ENCODE measurements at regions not wholly inside any gene's neighbourhood (a gene's known extent, or its start where the extent isn't known, plus 50 kb on each side); places are given as distances from the start of the nearest gene placed in this dataset.

- TF ChIP-seq CTCF (IDR thresholded peaks at IDR 0.05; ENCODE audit: low read depth, low read length) (no peak), EZH2phosphoT487 (IDR thresholded peaks at IDR 0.05; ENCODE audit: low read depth) (no peak)
- Histone ChIP-seq H3K27me3 (ENCODE audit: low read depth, low read length) (peaks cover 22% of the 10 kb centered on the region), H3K36me3 (replicated peaks; ENCODE audit: low read depth, low read length) (no peaks in the 10 kb centered on the region), H3K79me2 (ENCODE audit: low read length) (no peaks in the 10 kb centered on the region), H3K4me2 (ENCODE audit: low read length) (peak overlapping the region; percentile 40; the same call in 1 of the 2 replicates), H3K4me1 (ENCODE audit: low read length) (peaks cover 26% of the 10 kb centered on the region), H2AFZ (ENCODE audit: low read depth, low read length) (no peak overlapping the region), H3K27ac (ENCODE audit: low read length) (no peak overlapping the region), H3K9ac (ENCODE audit: low read length) (no peak overlapping the region), H3K9me3 (ENCODE audit: insufficient read depth, low read length) (no peaks in the 10 kb centered on the region), H4K20me1 (ENCODE audit: insufficient read depth, low read length) (no peaks in the 10 kb centered on the region), H3K4me3 (ENCODE audit: low read length) (no peak overlapping the region)
Observed at GRCh38 chr5:109619021-109619460, 70.7 kb upstream of the MAN2A1 start.

GRCh38 chr5:109614981-109615380 is 74.7 kb upstream of the MAN2A1 start:
- Histone ChIP-seq H3K4me3 (ENCODE audit: low read length) (no peak overlapping the region), H3K27ac (ENCODE audit: low read length) (no peak overlapping the region), H3K27me3 (ENCODE audit: low read depth, low read length) (peaks cover 22% of the 10 kb centered on the region), H3K9me3 (ENCODE audit: insufficient read depth, low read length) (no peaks in the 10 kb centered on the region), H3K4me2 (ENCODE audit: low read length) (no peak overlapping the region), H3K4me1 (ENCODE audit: low read length) (peaks cover 11% of the 10 kb centered on the region), H4K20me1 (ENCODE audit: insufficient read depth, low read length) (no peaks in the 10 kb centered on the region), H3K9ac (ENCODE audit: low read length) (no peak overlapping the region), H3K36me3 (replicated peaks; ENCODE audit: low read depth, low read length) (no peaks in the 10 kb centered on the region), H3K79me2 (ENCODE audit: low read length) (no peaks in the 10 kb centered on the region), H2AFZ (ENCODE audit: low read depth, low read length) (no peak overlapping the region)
- TF ChIP-seq EZH2phosphoT487 (IDR thresholded peaks at IDR 0.05; ENCODE audit: low read depth) (no peak), CTCF (IDR thresholded peaks at IDR 0.05; ENCODE audit: low read depth, low read length) (no peak)

- no peaks in the 10 kb centered on the region for H4K20me1 ChIP-seq (ENCODE audit: insufficient read depth, low read length)
- TF ChIP-seq CTCF (IDR thresholded peaks at IDR 0.05; ENCODE audit: low read depth, low read length), result no peak
- TF ChIP-seq EZH2phosphoT487 (IDR thresholded peaks at IDR 0.05; ENCODE audit: low read depth), result no peak
- H3K4me1 ChIP-seq (ENCODE audit: low read length), result peaks cover 4% of the 10 kb centered on the region
- no peaks in the 10 kb centered on the region for H3K9me3 ChIP-seq (ENCODE audit: insufficient read depth, low read length)
- H3K36me3 ChIP-seq (replicated peaks; ENCODE audit: low read depth, low read length), result no peaks in the 10 kb centered on the region
- no peak overlapping the region for H2AFZ ChIP-seq (ENCODE audit: low read depth, low read length)
- H3K27ac ChIP-seq (ENCODE audit: low read length), result no peak overlapping the region
- H3K9ac ChIP-seq (ENCODE audit: low read length), result no peak overlapping the region
- H3K4me2 ChIP-seq (ENCODE audit: low read length), result no peak overlapping the region
- H3K27me3 ChIP-seq (ENCODE audit: low read depth, low read length), result peaks cover 22% of the 10 kb centered on the region
- no peaks in the 10 kb centered on the region for H3K79me2 ChIP-seq (ENCODE audit: low read length)
- no peak overlapping the region for H3K4me3 ChIP-seq (ENCODE audit: low read length)
Observed at GRCh38 chr5:109614301-109614700, 75.4 kb upstream of the MAN2A1 start.

- Histone ChIP-seq H3K4me2 (ENCODE audit: low read length) (no peak overlapping the region), H4K20me1 (ENCODE audit: insufficient read depth, low read length) (no peaks in the 10 kb centered on the region), H2AFZ (ENCODE audit: low read depth, low read length) (no peak overlapping the region), H3K79me2 (ENCODE audit: low read length) (no peaks in the 10 kb centered on the region), H3K9me3 (ENCODE audit: insufficient read depth, low read length) (no peaks in the 10 kb centered on the region), H3K4me1 (ENCODE audit: low read length) (no peaks in the 10 kb centered on the region), H3K36me3 (replicated peaks; ENCODE audit: low read depth, low read length) (no peaks in the 10 kb centered on the region), H3K27me3 (ENCODE audit: low read depth, low read length) (peaks cover 13% of the 10 kb centered on the region), H3K4me3 (ENCODE audit: low read length) (no peak overlapping the region), H3K27ac (ENCODE audit: low read length) (no peak overlapping the region), H3K9ac (ENCODE audit: low read length) (no peak overlapping the region)
- no peak for TF ChIP-seq EZH2phosphoT487 (IDR thresholded peaks at IDR 0.05; ENCODE audit: low read depth)
- no peak for TF ChIP-seq CTCF (IDR thresholded peaks at IDR 0.05; ENCODE audit: low read depth, low read length)
Observed at GRCh38 chr5:109612278-109612905, 77.3 kb upstream of the MAN2A1 start.
